Kidney (tissue), 13 donors: ENCODE measurements at regions not wholly inside any gene's neighbourhood (a gene's known extent, or its start where the extent isn't known, plus 50 kb on each side); places are given as distances from the start of the nearest gene placed in this dataset.

Experiments used
- DNase-seq, 5 donors: peaks; one replicate each; pipeline ENCODE4 v3.0.0-alpha.2; 2013 to 2020
- FAIRE-seq: peaks from 2 replicates; lab custom pipeline; 2012; peaks lifted over from hg19 to GRCh38; lab: Jason Lieb, UNC
- H3K27ac ChIP-seq, 2 donors: one replicate each; pipeline ENCODE4 v1.7.0; 2013; ENCODE audit warnings: low read depth in 2 of 2, low read length in 2 of 2, inconsistent platforms in 1 of 2
- H3K27me3 ChIP-seq: one replicate; pipeline ENCODE4 v1.7.1; 2013; ENCODE audit warnings: low read length, inconsistent platforms; ENCODE audit not compliant: control insufficient read depth, insufficient read depth
- H3K36me3 ChIP-seq, 3 donors: one replicate each; pipeline versions ENCODE4 v1.7.0 to v1.7.1; 2013; ENCODE audit warnings: low read length in 3 of 3, control low read depth in 1 of 3, inconsistent platforms in 1 of 3; ENCODE audit not compliant: insufficient read depth in 3 of 3, control insufficient read depth in 2 of 3
- H3K4me1 ChIP-seq, 3 donors: one replicate each; pipeline versions ENCODE4 v1.7.0 to v1.7.1; 2013; ENCODE audit warnings: low read length in 3 of 3, inconsistent platforms in 1 of 3, low read depth in 1 of 3; ENCODE audit not compliant: control insufficient read depth in 2 of 3, insufficient read depth in 2 of 3
- H3K4me3 ChIP-seq, 3 donors: one replicate each; pipeline versions ENCODE4 v1.7.0 to v1.8.1; 2013; ENCODE audit warnings: low read length in 3 of 3, control low read depth in 1 of 3, inconsistent platforms in 1 of 3
- H3K9ac ChIP-seq, 3 donors: one replicate each; pipeline versions ENCODE4 v1.7.0 to v1.7.1; 2013; ENCODE audit warnings: low read length in 3 of 3, control low read depth in 1 of 3, inconsistent platforms in 1 of 3
- H3K9me3 ChIP-seq, 3 donors: one replicate each; pipeline versions ENCODE4 v1.7.0 to v1.7.1; 2013; ENCODE audit warnings: low read length in 3 of 3, control low read depth in 1 of 3, inconsistent platforms in 1 of 3; ENCODE audit not compliant: control insufficient read depth in 2 of 3, insufficient read depth in 1 of 3
- CTCF ChIP-seq: IDR thresholded peaks from 3 replicates; pipeline ENCODE4 v1.5.1; 2012; ENCODE audit warnings: mild to moderate bottlenecking, moderate library complexity, borderline replicate concordance; ENCODE audit not compliant: insufficient read depth; ENCODE audit errors: extremely low read depth
- intact Hi-C: fragments of 100-400 bp; cut with DNase I; formaldehyde crosslinking; loops from one replicate; pipeline ENCODE4 v1.11.1; 2022
- donor health status: control.
- donor health status: control.
- donor health status: control.
- donor health status: control.
- donor health status: control.
- donor health status: DM: yes; HTN: yes; CAD: no.
- donor health status: Normal renal cell carcinoma (clear cell type).

GRCh38 chr20:55793986-55794385 is 211.3 kb downstream of the CBLN4 start:
- Histone ChIP-seq H3K36me3 (no peaks in the 10 kb centered on the region), H3K4me1 (no peaks in the 10 kb centered on the region), H3K4me3 (no peak overlapping the region), H3K27me3 (no peaks in the 10 kb centered on the region), H3K9me3 (no peaks in the 10 kb centered on the region), H3K9ac (no peak overlapping the region), H3K27ac (no peak overlapping the region)
- FAIRE-seq (no peak), DNase-seq (no peak)
- no peak for TF ChIP-seq CTCF
- intact Hi-C loops: no loop called here

GRCh38 chr20:55792049-55792448 is 213.3 kb downstream of the CBLN4 start:
- Histone ChIP-seq H3K4me3 (no peak overlapping the region), H3K4me1 (no peaks in the 10 kb centered on the region), H3K9ac (no peak overlapping the region), H3K27me3 (no peaks in the 10 kb centered on the region), H3K27ac (no peak overlapping the region), H3K9me3 (no peaks in the 10 kb centered on the region), H3K36me3 (no peaks in the 10 kb centered on the region)
- TF ChIP-seq CTCF: no peak
- intact Hi-C loops: no loop called here
- FAIRE-seq (no peak), DNase-seq (no peak)

- no peaks in the 10 kb centered on the region for H3K4me1 ChIP-seq
- no peaks in the 10 kb centered on the region for H3K9me3 ChIP-seq
- H3K27ac ChIP-seq: no peak overlapping the region
- FAIRE-seq (no peak), DNase-seq (no peak)
- intact Hi-C loops: no loop called here
- no peaks in the 10 kb centered on the region for H3K36me3 ChIP-seq
- H3K9ac ChIP-seq: no peak overlapping the region
- no peak for TF ChIP-seq CTCF
- H3K4me3 ChIP-seq: no peak overlapping the region
- no peaks in the 10 kb centered on the region for H3K27me3 ChIP-seq
These were observed 215.1 kb downstream of the CBLN4 start for GRCh38 chr20:55790178-55790577.

- no peak overlapping the region for H3K9ac ChIP-seq
- no peaks in the 10 kb centered on the region for H3K9me3 ChIP-seq
- no peaks in the 10 kb centered on the region for H3K36me3 ChIP-seq
- DNase-seq: no peak
- no peaks in the 10 kb centered on the region for H3K27me3 ChIP-seq
- no peak for TF ChIP-seq CTCF
- intact Hi-C loops: no loop called here
- H3K4me3 ChIP-seq: no peak overlapping the region
- H3K27ac ChIP-seq: no peak overlapping the region
- FAIRE-seq: no peak
- H3K4me1 ChIP-seq: no peaks in the 10 kb centered on the region
These were observed 221.3 kb downstream of the CBLN4 start for GRCh38 chr20:55784036-55784435.
